ENCODE measurements at regions not wholly inside any gene's neighbourhood (a gene's known extent, or its start where the extent isn't known, plus 50 kb on each side); places are given as distances from the start of the nearest gene placed in this dataset.

GRCh38 chr14:53553221-53553620 lies 400.1 kb upstream of the DDHD1 start:
- no peak for TF ChIP-seq EZH2phosphoT487 (IDR thresholded peaks at IDR 0.05; ENCODE audit: borderline replicate concordance, low read length)
- TF ChIP-seq CTCF (IDR thresholded peaks at IDR 0.05; ENCODE audit: low read depth, low read length, poor library complexity, severe bottlenecking): no peak
- Histone ChIP-seq H3F3A (ENCODE audit: control insufficient read depth, insufficient read depth) (no peaks in the 10 kb centered on the region), H3K9me3 (ENCODE audit: control insufficient read depth, insufficient read depth, low read length) (no peaks in the 10 kb centered on the region), H3K27me3 (ENCODE audit: control insufficient read depth, low read length) (no peaks in the 10 kb centered on the region), H3K27ac (ENCODE audit: low read depth, low read length) (no peak overlapping the region), H3K4me3 (ENCODE audit: low read length) (no peak overlapping the region), H4K20me1 (ENCODE audit: control insufficient read depth, insufficient read depth, low read depth, low read length) (no peaks in the 10 kb centered on the region), H3K36me3 (ENCODE audit: control insufficient read depth, low read length) (no peaks in the 10 kb centered on the region), H3K4me2 (ENCODE audit: low read length) (no peak overlapping the region), H3K4me1 (ENCODE audit: control insufficient read depth, low read length) (no peaks in the 10 kb centered on the region), H3K79me2 (ENCODE audit: control insufficient read depth, low read length) (no peaks in the 10 kb centered on the region), H3K9me2 (replicated peaks; ENCODE audit: control insufficient read depth, low read length) (no peaks in the 10 kb centered on the region)

- Histone ChIP-seq H3K9me2 (replicated peaks; ENCODE audit: control insufficient read depth, low read length) (no peaks in the 10 kb centered on the region), H3K36me3 (ENCODE audit: control insufficient read depth, low read length) (no peaks in the 10 kb centered on the region), H3K27me3 (ENCODE audit: control insufficient read depth, low read length) (no peaks in the 10 kb centered on the region), H3K79me2 (ENCODE audit: control insufficient read depth, low read length) (no peaks in the 10 kb centered on the region), H3K4me3 (ENCODE audit: low read length) (no peak overlapping the region), H3K4me2 (ENCODE audit: low read length) (no peak overlapping the region), H3K4me1 (ENCODE audit: control insufficient read depth, low read length) (no peaks in the 10 kb centered on the region), H4K20me1 (ENCODE audit: control insufficient read depth, insufficient read depth, low read depth, low read length) (no peaks in the 10 kb centered on the region), H3K27ac (ENCODE audit: low read depth, low read length) (no peak overlapping the region), H3F3A (ENCODE audit: control insufficient read depth, insufficient read depth) (no peaks in the 10 kb centered on the region), H3K9me3 (ENCODE audit: control insufficient read depth, insufficient read depth, low read length) (no peaks in the 10 kb centered on the region)
- TF ChIP-seq EZH2phosphoT487 (IDR thresholded peaks at IDR 0.05; ENCODE audit: borderline replicate concordance, low read length) (no peak), CTCF (IDR thresholded peaks at IDR 0.05; ENCODE audit: low read depth, low read length, poor library complexity, severe bottlenecking) (no peak)
Measured at GRCh38 chr14:53551862-53552261, 398.7 kb upstream of the DDHD1 start.

GRCh38 chr14:53550776-53551175 lies 397.7 kb upstream of the DDHD1 start:
- TF ChIP-seq CTCF (IDR thresholded peaks at IDR 0.05; ENCODE audit: low read depth, low read length, poor library complexity, severe bottlenecking) (no peak), EZH2phosphoT487 (IDR thresholded peaks at IDR 0.05; ENCODE audit: borderline replicate concordance, low read length) (no peak)
- no peaks in the 10 kb centered on the region for H3F3A ChIP-seq (ENCODE audit: control insufficient read depth, insufficient read depth)
- no peaks in the 10 kb centered on the region for H3K79me2 ChIP-seq (ENCODE audit: control insufficient read depth, low read length)
- H3K4me2 ChIP-seq (ENCODE audit: low read length): no peak overlapping the region
- no peaks in the 10 kb centered on the region for H3K36me3 ChIP-seq (ENCODE audit: control insufficient read depth, low read length)
- no peak overlapping the region for H3K27ac ChIP-seq (ENCODE audit: low read depth, low read length)
- no peak overlapping the region for H3K4me3 ChIP-seq (ENCODE audit: low read length)
- no peaks in the 10 kb centered on the region for H3K4me1 ChIP-seq (ENCODE audit: control insufficient read depth, low read length)
- no peaks in the 10 kb centered on the region for H4K20me1 ChIP-seq (ENCODE audit: control insufficient read depth, insufficient read depth, low read depth, low read length)
- H3K27me3 ChIP-seq (ENCODE audit: control insufficient read depth, low read length): no peaks in the 10 kb centered on the region
- no peaks in the 10 kb centered on the region for H3K9me3 ChIP-seq (ENCODE audit: control insufficient read depth, insufficient read depth, low read length)
- H3K9me2 ChIP-seq (replicated peaks; ENCODE audit: control insufficient read depth, low read length): no peaks in the 10 kb centered on the region

GRCh38 chr14:53549956-53550355 lies 396.8 kb upstream of the DDHD1 start:
- Histone ChIP-seq H3K9me3 (ENCODE audit: control insufficient read depth, insufficient read depth, low read length) (no peaks in the 10 kb centered on the region), H4K20me1 (ENCODE audit: control insufficient read depth, insufficient read depth, low read depth, low read length) (no peaks in the 10 kb centered on the region), H3K27ac (ENCODE audit: low read depth, low read length) (no peak overlapping the region), H3K4me3 (ENCODE audit: low read length) (no peak overlapping the region), H3K27me3 (ENCODE audit: control insufficient read depth, low read length) (no peaks in the 10 kb centered on the region), H3K9me2 (replicated peaks; ENCODE audit: control insufficient read depth, low read length) (no peaks in the 10 kb centered on the region), H3F3A (ENCODE audit: control insufficient read depth, insufficient read depth) (no peaks in the 10 kb centered on the region), H3K4me2 (ENCODE audit: low read length) (no peak overlapping the region), H3K4me1 (ENCODE audit: control insufficient read depth, low read length) (no peaks in the 10 kb centered on the region), H3K79me2 (ENCODE audit: control insufficient read depth, low read length) (no peaks in the 10 kb centered on the region), H3K36me3 (ENCODE audit: control insufficient read depth, low read length) (no peaks in the 10 kb centered on the region)
- TF ChIP-seq CTCF (IDR thresholded peaks at IDR 0.05; ENCODE audit: low read depth, low read length, poor library complexity, severe bottlenecking): no peak
- no peak for TF ChIP-seq EZH2phosphoT487 (IDR thresholded peaks at IDR 0.05; ENCODE audit: borderline replicate concordance, low read length)

Data from DOHH2 (cell line).